Mesenchymal stem cell (in vitro differentiated cells and primary cell): ENCODE measurements at regions not wholly inside any gene's neighbourhood (a gene's known extent, or its start where the extent isn't known, plus 50 kb on each side); places are given as distances from the start of the nearest gene placed in this dataset.
A peak's percentile ranks its signal among the peaks of the same experiment; 100 is the strongest.
"Not testable (repeated sequence)": the region's sequence is repeated elsewhere in the genome, so short reads cannot be mapped to it uniquely, and the experiment has no call there.

Experiments
- DNase-seq: peaks from one replicate; pipeline ENCODE4 v3.0.0-alpha.2; 2013
- H2AFZ ChIP-seq: one replicate; pipeline ENCODE4 v1.6.1; 2013; ENCODE audit warnings: low read depth, mild to moderate bottlenecking, control low read depth, inconsistent platforms, low read length, moderate library complexity
- H2AK5ac ChIP-seq: 2 replicates; pipeline ENCODE4 v1.6.1; 2013; ENCODE audit warnings: low read length, moderate library complexity, mild to moderate bottlenecking, inconsistent platforms; ENCODE audit not compliant: severe bottlenecking
- H2BK120ac ChIP-seq: one replicate; pipeline ENCODE4 v1.6.1; 2013; ENCODE audit warnings: low read depth, mild to moderate bottlenecking, inconsistent platforms, low read length, moderate library complexity
- H2BK12ac ChIP-seq, 2 experiments: one replicate each; pipeline ENCODE4 v1.6.1; 2013; ENCODE audit warnings: inconsistent platforms in 2 of 2, low read length in 2 of 2, mild to moderate bottlenecking in 2 of 2, moderate library complexity in 2 of 2, control low read depth in 1 of 2
- H2BK15ac ChIP-seq: one replicate; pipeline ENCODE4 v1.6.1; 2013; ENCODE audit warnings: mild to moderate bottlenecking, low read depth, inconsistent platforms; ENCODE audit not compliant: poor library complexity, severe bottlenecking
- H2BK5ac ChIP-seq: 2 replicates; pipeline ENCODE4 v1.6.1; 2013; ENCODE audit warnings: low read depth, mild to moderate bottlenecking, low read length, control low read depth, inconsistent platforms; ENCODE audit not compliant: poor library complexity, severe bottlenecking
- H3K14ac ChIP-seq, 2 experiments: one replicate each; pipeline ENCODE4 v1.6.1; 2013; ENCODE audit warnings: inconsistent platforms in 2 of 2, low read length in 2 of 2, control low read depth in 1 of 2, mild to moderate bottlenecking in 1 of 2, moderate library complexity in 1 of 2
- H3K18ac ChIP-seq, 2 experiments: one replicate each; pipeline ENCODE4 v1.6.1; 2013; ENCODE audit warnings: inconsistent platforms in 2 of 2, low read length in 2 of 2, control low read depth in 1 of 2, low read depth in 1 of 2, mild to moderate bottlenecking in 1 of 2
- H3K23ac ChIP-seq, 2 experiments: one replicate each; pipeline ENCODE4 v1.6.1; 2013; ENCODE audit warnings: inconsistent platforms in 2 of 2, low read length in 2 of 2, mild to moderate bottlenecking in 2 of 2, moderate library complexity in 2 of 2, control low read depth in 1 of 2
- H3K27ac ChIP-seq: 2 replicates; pipeline ENCODE4 v1.5.1; 2013; ENCODE audit warnings: mild to moderate bottlenecking, moderate library complexity, low read length, control low read depth, inconsistent platforms; ENCODE audit not compliant: poor library complexity, severe bottlenecking
- H3K27me3 ChIP-seq, 2 experiments: 2 replicates each; pipeline versions ENCODE4 v1.6.1 to v1.7.0; 2013; ENCODE audit warnings: low read length in 2 of 2, mild to moderate bottlenecking in 2 of 2, moderate library complexity in 2 of 2, control low read depth in 1 of 2, inconsistent platforms in 1 of 2; ENCODE audit not compliant: control insufficient read depth in 1 of 2, insufficient read depth in 1 of 2
- H3K36me3 ChIP-seq, 2 experiments: 2 replicates each; pipeline versions ENCODE4 v1.6.1 to v1.7.0; 2013; ENCODE audit warnings: low read length in 2 of 2, control low read depth in 1 of 2, inconsistent platforms in 1 of 2, low read depth in 1 of 2, mild to moderate bottlenecking in 1 of 2; ENCODE audit not compliant: insufficient read depth in 2 of 2, control insufficient read depth in 1 of 2
- H3K4ac ChIP-seq, 2 experiments: one replicate each; pipeline ENCODE4 v1.6.1; 2013; ENCODE audit warnings: inconsistent platforms in 2 of 2, low read length in 2 of 2, mild to moderate bottlenecking in 2 of 2, moderate library complexity in 2 of 2, control low read depth in 1 of 2, low read depth in 1 of 2
- H3K4me1 ChIP-seq: 2 replicates; pipeline ENCODE4 v1.6.1; 2013; ENCODE audit warnings: low read depth, low read length, control low read depth; ENCODE audit not compliant: control insufficient read depth, insufficient read depth
- H3K4me2 ChIP-seq: 2 replicates; pipeline ENCODE4 v1.6.1; 2013; ENCODE audit warnings: low read length, mild to moderate bottlenecking, inconsistent platforms; ENCODE audit not compliant: poor library complexity, severe bottlenecking
- H3K4me3 ChIP-seq, 2 experiments: 2 replicates each; pipeline versions ENCODE4 v1.5.1 to v1.7.0; 2013; ENCODE audit warnings: low read length in 2 of 2, mild to moderate bottlenecking in 2 of 2, control low read depth in 1 of 2, low read depth in 1 of 2; ENCODE audit not compliant: insufficient read depth in 1 of 2
- H3K79me1 ChIP-seq: replicated peaks from 2 replicates; pipeline ENCODE4 v1.6.1; 2013; ENCODE audit warnings: mild to moderate bottlenecking, control low read depth, low read length, inconsistent platforms; ENCODE audit not compliant: poor library complexity, severe bottlenecking
- H3K9ac ChIP-seq: 2 replicates; pipeline ENCODE4 v1.7.0; 2013; ENCODE audit warnings: mild to moderate bottlenecking, low read length, moderate library complexity
- H3K9me3 ChIP-seq: 2 replicates; pipeline ENCODE4 v1.7.0; 2013; ENCODE audit warnings: mild to moderate bottlenecking, low read length; ENCODE audit not compliant: control insufficient read depth
- H4K8ac ChIP-seq: one replicate; pipeline ENCODE4 v1.6.1; 2013; ENCODE audit warnings: inconsistent platforms, mild to moderate bottlenecking, low read length, moderate library complexity
- H4K91ac ChIP-seq: one replicate; pipeline ENCODE4 v1.6.1; 2013; ENCODE audit warnings: mild to moderate bottlenecking, low read length, inconsistent platforms
- WGBS: methylation state at CpG from one replicate; pipeline ENCODE4 v1.1.7; 2013; ENCODE audit warnings: mixed read lengths; 5-methylcytosine and 5-hydroxymethylcytosine counted together

- H3K14ac ChIP-seq = no peak overlapping the region
- DNase-seq = no peak
- H2AFZ ChIP-seq = no peak overlapping the region
- no peak overlapping the region for H3K4me2 ChIP-seq
- no peaks in the 10 kb centered on the region for H3K27me3 ChIP-seq
- peaks cover 18% of the 10 kb centered on the region for H3K9me3 ChIP-seq
- H4K91ac ChIP-seq = no peak overlapping the region
- H3K9ac ChIP-seq = no peak overlapping the region
- H3K4me1 ChIP-seq = peaks cover 3% of the 10 kb centered on the region
- no peaks in the 10 kb centered on the region for H3K36me3 ChIP-seq
- H2BK15ac ChIP-seq = no peak overlapping the region
- no peaks in the 10 kb centered on the region for H3K79me1 ChIP-seq
- WGBS = 65% methylated on average over 3 of the region's 5 CpGs
- H3K4me3 ChIP-seq = no peak overlapping the region
- H3K23ac ChIP-seq = no peak overlapping the region
- H4K8ac ChIP-seq = no peak overlapping the region
- no peak overlapping the region for H2BK5ac ChIP-seq
- no peak overlapping the region for H2BK12ac ChIP-seq
- H3K18ac ChIP-seq = no peak overlapping the region
- no peak overlapping the region for H2BK120ac ChIP-seq
- peak overlapping the region; percentile 55 for H3K27ac ChIP-seq
- no peak overlapping the region for H2AK5ac ChIP-seq
- no peak overlapping the region for H3K4ac ChIP-seq
These were observed 150.1 kb upstream of the LRRN1 start for GRCh38 chr3:3648988-3649679.

DNA sequence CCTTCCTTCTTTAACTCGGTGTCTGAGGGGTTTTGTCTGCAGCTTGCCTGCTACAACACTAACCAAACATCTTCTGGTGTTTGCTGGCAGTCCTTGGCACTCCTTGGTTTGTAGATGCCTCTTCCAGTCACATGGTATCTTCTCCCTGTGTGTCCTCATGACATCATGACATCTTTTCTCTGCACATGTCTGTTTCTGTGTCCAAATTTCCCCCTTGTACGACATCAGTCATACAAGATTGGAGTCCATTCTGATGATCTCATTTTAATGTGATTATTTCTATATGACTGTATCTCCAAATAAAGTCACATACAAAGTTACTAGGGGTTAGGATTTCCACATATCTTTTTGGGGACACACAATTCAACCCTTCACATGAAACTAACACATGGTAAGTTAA is 152.3 kb upstream of the LRRN1 start:
- WGBS = 50% methylated on average over 1 of the region's 2 CpGs
- H2BK12ac ChIP-seq = no peak overlapping the region
- no peak overlapping the region for H2BK15ac ChIP-seq
- H2AK5ac ChIP-seq = no peak overlapping the region
- no peak overlapping the region for H4K91ac ChIP-seq
- H3K23ac ChIP-seq = no peak overlapping the region
- H3K9ac ChIP-seq = no peak overlapping the region
- H3K9me3 ChIP-seq = peaks cover 18% of the 10 kb centered on the region
- no peak overlapping the region for H3K4me3 ChIP-seq
- no peak for DNase-seq
- no peak overlapping the region for H3K27ac ChIP-seq
- H2BK5ac ChIP-seq = no peak overlapping the region
- H2BK120ac ChIP-seq = no peak overlapping the region
- H3K27me3 ChIP-seq = no peaks in the 10 kb centered on the region
- H3K4ac ChIP-seq = no peak overlapping the region
- H3K14ac ChIP-seq = no peak overlapping the region
- H3K18ac ChIP-seq = no peak overlapping the region
- H3K79me1 ChIP-seq = no peaks in the 10 kb centered on the region
- H3K36me3 ChIP-seq = no peaks in the 10 kb centered on the region
- peaks cover 3% of the 10 kb centered on the region for H3K4me1 ChIP-seq
- no peak overlapping the region for H2AFZ ChIP-seq
- H3K4me2 ChIP-seq = no peak overlapping the region
- no peak overlapping the region for H4K8ac ChIP-seq

DNA sequence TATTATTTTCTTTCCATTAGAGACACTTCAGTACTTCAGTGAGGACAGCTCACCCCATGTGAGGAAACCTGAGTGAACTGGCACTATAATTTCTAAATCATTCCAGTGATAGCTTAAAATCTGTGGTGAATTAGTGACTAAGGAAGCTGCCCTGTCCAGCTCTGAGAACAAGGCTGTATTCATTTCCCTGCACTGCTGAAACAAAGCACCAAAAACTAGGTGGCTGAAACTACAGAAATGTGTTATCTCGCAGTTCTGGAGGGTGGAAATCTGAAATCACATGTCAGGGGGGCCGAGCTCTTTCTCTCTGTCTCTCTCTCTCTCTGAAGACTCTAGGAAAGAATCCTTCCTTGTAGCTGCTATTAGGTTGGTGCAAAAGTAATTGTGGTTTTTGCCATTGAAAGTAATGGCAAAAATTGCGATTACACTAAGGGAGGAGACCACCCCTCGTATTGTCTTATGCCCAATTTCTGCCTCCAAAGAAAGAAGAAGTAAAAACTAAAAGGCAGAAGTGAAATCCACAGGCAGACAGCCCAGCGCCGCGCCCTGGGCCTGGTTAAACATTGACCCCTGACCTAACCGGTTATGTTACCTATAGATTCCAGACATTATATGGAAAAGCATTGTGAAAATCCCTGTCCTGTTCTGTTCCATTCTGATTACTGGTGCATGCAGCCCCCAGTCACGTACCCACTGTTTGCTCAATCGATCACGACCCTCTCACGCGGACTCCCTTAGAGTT is 153.0 kb upstream of the LRRN1 start:
- 93% methylated on average over 10 of the region's 13 CpGs for WGBS
- H2BK12ac ChIP-seq = not testable (repeated sequence)

DNA sequence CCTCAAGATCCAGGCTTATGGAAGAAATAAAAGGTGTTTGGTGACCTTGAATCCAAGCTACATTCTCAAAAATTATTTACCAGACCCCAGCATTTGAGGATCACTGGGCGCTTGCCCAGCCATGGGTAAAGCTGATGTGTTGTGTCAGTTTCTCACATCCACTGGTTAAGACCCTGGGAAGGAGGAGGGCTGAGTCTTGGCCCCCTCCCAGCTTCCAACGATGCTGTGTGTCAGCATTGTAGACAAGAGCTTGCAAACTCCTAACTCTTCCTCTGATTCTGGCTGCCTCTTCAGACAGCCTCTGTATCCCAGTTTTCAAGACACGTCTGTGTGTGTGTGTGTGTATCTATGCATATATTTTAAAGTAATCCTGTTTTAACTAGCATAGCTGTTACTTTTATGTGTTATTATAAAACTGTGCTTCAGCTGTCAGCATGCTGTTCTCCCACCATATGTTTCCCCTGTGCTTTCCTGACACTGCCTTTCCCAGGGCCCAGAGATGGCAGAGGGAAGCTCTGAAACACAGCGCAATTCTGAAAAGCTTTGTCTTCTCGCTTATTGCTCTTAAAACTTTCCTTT is 157.3 kb upstream of the LRRN1 start:
- Histone ChIP-seq H3K9ac (no peak overlapping the region), H3K9me3 (peaks cover 18% of the 10 kb centered on the region), H3K4me3 (no peak overlapping the region), H3K27me3 (no peaks in the 10 kb centered on the region), H3K79me1 (no peaks in the 10 kb centered on the region), H3K4ac (no peak overlapping the region), H3K18ac (no peak overlapping the region), H2BK15ac (no peak overlapping the region), H3K4me1 (no peaks in the 10 kb centered on the region), H4K8ac (no peak overlapping the region), H4K91ac (no peak overlapping the region), H3K14ac (no peak overlapping the region), H3K4me2 (no peak overlapping the region), H2BK120ac (no peak overlapping the region), H2AFZ (no peak overlapping the region), H2AK5ac (no peak overlapping the region), H2BK5ac (no peak overlapping the region), H2BK12ac (no peak overlapping the region), H3K27ac (no peak overlapping the region), H3K23ac (no peak overlapping the region), H3K36me3 (no peaks in the 10 kb centered on the region)
- no peak for DNase-seq
- 77% methylated on average over 3 of the region's 5 CpGs for WGBS

More for the DNA sequence above, 153.0 kb upstream of the LRRN1 start:
- H3K9ac ChIP-seq, H3K4ac ChIP-seq, H2AFZ ChIP-seq, H4K91ac ChIP-seq, H3K4me2 ChIP-seq, H3K4me3 ChIP-seq, H3K23ac ChIP-seq, H3K36me3 ChIP-seq, H4K8ac ChIP-seq, DNase-seq, H2AK5ac ChIP-seq, H3K79me1 ChIP-seq, H2BK15ac ChIP-seq, H3K14ac ChIP-seq, H3K27me3 ChIP-seq, H2BK5ac ChIP-seq, H3K18ac ChIP-seq, H3K27ac ChIP-seq, H2BK120ac ChIP-seq, H3K4me1 ChIP-seq: not testable (repeated sequence)
- peaks cover 19% of the 10 kb centered on the region for H3K9me3 ChIP-seq
